ENCODE measurements at regions not wholly inside any gene's neighbourhood (a gene's known extent, or its start where the extent isn't known, plus 50 kb on each side); places are given as distances from the start of the nearest gene placed in this dataset.

DNA sequence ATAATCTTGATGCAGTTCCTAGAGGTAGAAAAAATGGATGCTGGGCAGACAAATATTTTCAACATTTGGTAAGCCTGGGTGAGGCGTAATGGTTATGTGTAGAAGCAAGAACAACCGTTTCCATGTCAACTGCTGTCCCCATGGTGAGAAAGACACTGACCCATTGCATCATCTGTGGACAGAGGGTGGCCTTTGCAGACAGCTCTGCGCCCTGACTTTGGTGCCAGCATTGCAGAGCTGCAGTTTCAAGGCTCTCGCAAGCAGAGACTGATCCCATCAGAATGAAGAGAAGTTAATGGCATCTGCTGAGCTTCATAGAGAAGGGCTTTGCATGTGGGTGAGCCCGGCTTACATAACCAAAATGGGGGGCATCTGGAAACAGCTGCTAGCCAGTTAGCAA, 179.0 kb upstream of the ADRA1B start (continued):
- TF ChIP-seq, protein P1, sequence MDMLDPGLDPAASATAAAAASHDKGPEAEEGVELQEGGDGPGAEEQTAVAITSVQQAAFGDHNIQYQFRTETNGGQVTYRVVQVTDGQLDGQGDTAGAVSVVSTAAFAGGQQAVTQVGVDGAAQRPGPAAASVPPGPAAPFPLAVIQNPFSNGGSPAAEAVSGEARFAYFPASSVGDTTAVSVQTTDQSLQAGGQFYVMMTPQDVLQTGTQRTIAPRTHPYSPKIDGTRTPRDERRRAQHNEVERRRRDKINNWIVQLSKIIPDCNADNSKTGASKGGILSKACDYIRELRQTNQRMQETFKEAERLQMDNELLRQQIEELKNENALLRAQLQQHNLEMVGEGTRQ (IDR thresholded peaks at IDR 0.05; ENCODE audit: borderline replicate concordance, low read depth, low read length): no peak
- no peak for TF ChIP-seq PAX5 (IDR thresholded peaks at IDR 0.05; ENCODE audit: borderline replicate concordance, low read depth, low read length)
- no peak for TF ChIP-seq ZNF207 (IDR thresholded peaks at IDR 0.05; ENCODE audit: borderline replicate concordance)
- TF ChIP-seq EED (IDR thresholded peaks at IDR 0.05; ENCODE audit: low read depth): no peak

GRCh38 chr5:159741829-159742322, 174.4 kb upstream of the ADRA1B start:
- ATAC-seq (no peak), FAIRE-seq (no peak), DNase-seq (ENCODE audit: low read depth, low spot score) (no peak)
- in situ Hi-C loops (cut with MboI): no loop called here
- CTCF ChIA-PET: no interaction called here
- RAD21 ChIA-PET (ENCODE audit: unreplicated experiment): no interaction called here
- no peak overlapping the region for H3K4me2 ChIP-seq (ENCODE audit: control insufficient read depth, insufficient read depth)
- intact Hi-C loops (cut with micrococcal nuclease; ENCODE audit: unreplicated experiment): no loop called here
- H3K4me1 ChIP-seq (ENCODE audit: control insufficient read depth, insufficient read depth, low read length): no peaks in the 10 kb centered on the region
- no TSS peak for BruUV-seq (replicated peaks)
- H3K9ac ChIP-seq (ENCODE audit: control insufficient read depth, insufficient read depth, low read length): no peak overlapping the region
- H2AFZ ChIP-seq (ENCODE audit: control insufficient read depth, low read depth, low read length): no peak overlapping the region
- H3K36me3 ChIP-seq (ENCODE audit: control insufficient read depth in 2 of 2, insufficient read depth in 2 of 2, low read length in 1 of 2): no peaks in the 10 kb centered on the region
- no peak overlapping the region for H3K4me3 ChIP-seq
- POLR2A ChIA-PET: no interaction called here
- no peaks in the 10 kb centered on the region for H3K79me2 ChIP-seq (ENCODE audit: control insufficient read depth, insufficient read depth, low read length)
- TF ChIP-seq SIN3A (IDR thresholded peaks at IDR 0.05; ENCODE audit: low read depth, low read length) (no peak), NR2C2 (IDR thresholded peaks at IDR 0.05; ENCODE audit: borderline replicate concordance, control insufficient read depth, insufficient read length, low read depth) (no peak), WRNIP1 (IDR thresholded peaks at IDR 0.05; ENCODE audit: borderline replicate concordance, low read depth, low read length) (no peak), BCLAF1 (IDR thresholded peaks at IDR 0.05) (no peak)
- H4K20me1 ChIP-seq (ENCODE audit: control insufficient read depth, insufficient read depth): no peaks in the 10 kb centered on the region
- H3K27me3 ChIP-seq (replicated peaks in 1 of 2; ENCODE audit: control insufficient read depth in 2 of 2, insufficient read depth in 2 of 2, low read length in 1 of 2): no peaks in the 10 kb centered on the region; a peak in 1 of 4 replicates
- no peaks in the 10 kb centered on the region; the same call in 2 of the 3 replicates for H3K9me3 ChIP-seq (replicated peaks; ENCODE audit: control insufficient read depth, insufficient read depth, low read length)
- SMC1A ChIA-PET (ENCODE audit: uncharacterized antibody, unreplicated experiment): interaction anchor here (0.6 to 1.0 kb wide), 2 partner anchors 21 to 268 kb away, joined by 3 read pairs; no protein-coding TSS in a partner anchor
- WGBS (ENCODE audit: insufficient coverage, insufficient replicate concordance, low lambda C conversion rate, missing lambda C conversion rate): 25% methylated on average over 5 of the region's 5 CpGs
- H3K27ac ChIP-seq (ENCODE audit: control insufficient read depth, insufficient read depth): no peak overlapping the region

Data from GM12878 (cell line).